ENCODE measurements at regions not wholly inside any gene's neighbourhood (a gene's known extent, or its start where the extent isn't known, plus 50 kb on each side); places are given as distances from the start of the nearest gene placed in this dataset.
A peak's percentile ranks its signal among the peaks of the same experiment; 100 is the strongest.

DNA sequence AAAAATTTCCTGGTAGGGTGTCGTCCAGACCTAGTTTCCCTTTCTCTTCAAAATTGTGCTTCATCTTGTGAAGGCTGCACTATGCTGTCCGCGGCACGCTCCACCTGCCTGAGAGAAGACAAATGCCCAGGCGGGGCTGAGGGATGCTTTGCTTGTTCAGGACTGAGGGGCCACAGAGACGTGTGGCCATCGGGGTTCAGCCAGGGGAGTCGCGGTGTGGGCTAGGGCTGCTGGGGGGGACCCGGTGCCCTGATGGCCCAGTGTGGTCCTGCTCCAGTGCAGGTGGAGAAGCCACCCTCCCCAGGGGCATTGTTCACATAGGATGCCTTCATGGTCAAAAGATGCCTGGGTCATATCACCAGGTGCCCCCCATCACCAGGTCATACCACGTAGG, 107.8 kb upstream of the SHH start:
- no peak overlapping the region for H3K9ac ChIP-seq (ENCODE audit: low read length)
- no peak overlapping the region for H3K18ac ChIP-seq (ENCODE audit: low read depth in 1 of 2, low read length in 2 of 2)
- H4K91ac ChIP-seq (ENCODE audit: low read length), result no peak overlapping the region
- no peak overlapping the region for H4K8ac ChIP-seq (ENCODE audit: low read length)
- no peak overlapping the region for H3K14ac ChIP-seq (ENCODE audit: low read length in 2 of 2)
- no peak overlapping the region for H3K27ac ChIP-seq (ENCODE audit: low read length, poor library complexity, severe bottlenecking)
- peaks cover 39% of the 10 kb centered on the region for H3K4me1 ChIP-seq (ENCODE audit: control insufficient read depth, insufficient read depth, low read depth, low read length)
- no peak overlapping the region for H2AFZ ChIP-seq (ENCODE audit: low read depth, low read length)
- no peak overlapping the region for H3K23ac ChIP-seq (ENCODE audit: low read length in 2 of 2)
- peaks cover 0 to 5% of the 10 kb centered on the region in 2 experiments for H3K27me3 ChIP-seq (ENCODE audit: control insufficient read depth in 1 of 2, insufficient read depth in 1 of 2, low read length in 2 of 2)
- no peak overlapping the region for H2BK15ac ChIP-seq (ENCODE audit: low read depth, poor library complexity, severe bottlenecking)
- no peaks in the 10 kb centered on the region for H3K9me3 ChIP-seq (ENCODE audit: control insufficient read depth, low read length)
- no peak for DNase-seq
- H2BK5ac ChIP-seq (ENCODE audit: low read depth, low read length, poor library complexity, severe bottlenecking), result no peak overlapping the region
- H2BK120ac ChIP-seq (ENCODE audit: low read depth, low read length), result no peak overlapping the region
- 91% methylated on average over 11 of the region's 11 CpGs for WGBS
- no peak overlapping the region for H3K4me3 ChIP-seq (ENCODE audit: insufficient read depth in 1 of 2, low read depth in 1 of 2, low read length in 2 of 2)
- H3K36me3 ChIP-seq (ENCODE audit: control insufficient read depth in 1 of 2, insufficient read depth in 2 of 2, low read depth in 1 of 2, low read length in 2 of 2), result no peaks in the 10 kb centered on the region
- H3K79me1 ChIP-seq (replicated peaks; ENCODE audit: low read length, poor library complexity, severe bottlenecking), result no peaks in the 10 kb centered on the region
- no peak overlapping the region for H2BK12ac ChIP-seq (ENCODE audit: low read length in 2 of 2)
- H2AK5ac ChIP-seq (ENCODE audit: low read length, severe bottlenecking), result peak overlapping the region; percentile 32
- H3K4me2 ChIP-seq (ENCODE audit: low read length, poor library complexity, severe bottlenecking), result no peak overlapping the region
- no peak overlapping the region for H3K4ac ChIP-seq (ENCODE audit: low read depth in 1 of 2, low read length in 2 of 2)

DNA sequence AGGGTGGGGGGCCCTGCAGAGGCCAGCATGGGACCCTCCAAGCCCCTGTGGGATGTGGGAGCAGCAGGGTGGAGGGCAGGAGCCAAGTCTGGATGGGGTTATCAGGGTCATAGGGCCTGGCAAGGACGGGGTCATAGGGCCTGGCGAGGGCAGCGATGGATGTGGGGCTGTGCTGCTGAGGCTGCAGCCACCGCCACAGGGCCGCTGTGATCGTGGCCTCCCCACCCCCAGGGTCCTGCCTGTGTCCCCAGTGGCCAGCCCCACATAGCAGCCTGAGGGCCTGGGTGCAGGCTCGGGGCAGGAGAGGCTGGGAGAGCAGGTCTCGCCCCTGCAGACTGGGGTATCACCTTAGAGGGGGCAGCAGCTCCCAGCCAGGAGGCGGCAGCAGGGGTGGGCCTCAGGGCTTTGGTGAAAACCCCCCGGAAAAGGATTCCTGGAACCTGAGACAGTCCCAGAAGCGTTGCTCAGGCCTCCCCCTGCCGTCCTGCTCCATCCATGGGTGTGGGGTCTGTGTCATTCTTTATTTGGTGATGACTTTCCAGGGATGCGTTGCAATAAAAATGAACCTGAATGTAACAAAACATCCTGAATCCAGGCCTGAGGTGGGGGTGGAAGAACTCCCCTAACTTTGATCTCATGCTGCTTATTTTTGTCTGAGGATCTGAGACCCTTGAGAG, 107.3 kb upstream of the SHH start:
- no peaks in the 10 kb centered on the region for H3K9me3 ChIP-seq (ENCODE audit: control insufficient read depth, low read length)
- no peak overlapping the region for H3K27ac ChIP-seq (ENCODE audit: low read length, poor library complexity, severe bottlenecking)
- peaks cover 39% of the 10 kb centered on the region for H3K4me1 ChIP-seq (ENCODE audit: control insufficient read depth, insufficient read depth, low read depth, low read length)
- no peak overlapping the region for H3K9ac ChIP-seq (ENCODE audit: low read length)
- H2AFZ ChIP-seq (ENCODE audit: low read depth, low read length), result no peak overlapping the region
- DNase-seq, result no peak
- peak overlapping the region; percentile 72 for H2AK5ac ChIP-seq (ENCODE audit: low read length, severe bottlenecking)
- no peaks in the 10 kb centered on the region for H3K36me3 ChIP-seq (ENCODE audit: control insufficient read depth in 1 of 2, insufficient read depth in 2 of 2, low read depth in 1 of 2, low read length in 2 of 2)
- H3K4me3 ChIP-seq (ENCODE audit: insufficient read depth in 1 of 2, low read depth in 1 of 2, low read length in 2 of 2), result no peak overlapping the region
- no peaks in the 10 kb centered on the region for H3K79me1 ChIP-seq (replicated peaks; ENCODE audit: low read length, poor library complexity, severe bottlenecking)
- H2BK5ac ChIP-seq (ENCODE audit: low read depth, low read length, poor library complexity, severe bottlenecking), result peak overlapping the region; percentile 67
- no peak overlapping the region for H3K23ac ChIP-seq (ENCODE audit: low read length in 2 of 2)
- H4K8ac ChIP-seq (ENCODE audit: low read length), result no peak overlapping the region
- peaks cover 0 to 5% of the 10 kb centered on the region in 2 experiments for H3K27me3 ChIP-seq (ENCODE audit: control insufficient read depth in 1 of 2, insufficient read depth in 1 of 2, low read length in 2 of 2)
- WGBS, result 78% methylated on average over 13 of the region's 13 CpGs
- no peak overlapping the region for H3K18ac ChIP-seq (ENCODE audit: low read depth in 1 of 2, low read length in 2 of 2)
- no peak overlapping the region for H3K4ac ChIP-seq (ENCODE audit: low read depth in 1 of 2, low read length in 2 of 2)
- H3K14ac ChIP-seq (ENCODE audit: low read length in 2 of 2), result no peak overlapping the region
- H2BK120ac ChIP-seq (ENCODE audit: low read depth, low read length), result no peak overlapping the region
- no peak overlapping the region for H3K4me2 ChIP-seq (ENCODE audit: low read length, poor library complexity, severe bottlenecking)
- H2BK12ac ChIP-seq (ENCODE audit: low read length in 2 of 2), result no peak overlapping the region
- no peak overlapping the region for H4K91ac ChIP-seq (ENCODE audit: low read length)
- no peak overlapping the region for H2BK15ac ChIP-seq (ENCODE audit: low read depth, poor library complexity, severe bottlenecking)

DNA sequence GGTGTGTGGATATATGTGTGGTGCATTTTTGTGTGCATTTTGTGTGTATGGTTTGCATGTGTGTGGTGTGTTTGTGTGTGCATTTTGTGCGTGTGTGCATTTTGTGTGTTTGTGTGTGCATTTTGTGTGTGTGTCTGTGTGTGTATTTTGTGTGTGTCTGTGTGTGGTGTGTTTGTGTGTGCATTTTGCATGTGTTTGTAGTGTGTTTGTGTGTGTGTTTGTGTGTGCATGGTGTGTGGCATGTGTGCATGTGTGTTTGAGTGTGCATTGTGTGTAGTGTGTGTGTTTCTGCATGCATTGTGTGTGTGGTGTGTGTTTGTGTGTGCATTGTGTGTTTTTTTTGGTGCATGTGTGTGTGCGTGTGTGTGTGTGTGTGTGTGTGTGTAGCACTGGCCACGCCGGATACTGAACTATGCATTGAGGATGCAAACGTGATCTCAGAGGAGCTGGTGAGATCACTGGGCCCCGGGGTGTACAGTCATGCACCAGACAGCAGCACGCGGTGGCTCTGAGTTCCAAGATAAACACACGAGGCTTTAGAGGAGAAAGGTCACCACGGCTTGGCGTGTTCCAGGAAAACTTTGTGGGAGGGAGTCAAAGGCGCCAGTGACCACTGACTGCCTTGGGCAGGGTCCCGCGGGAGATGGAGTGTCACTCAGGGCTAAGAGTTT, 106.6 kb upstream of the SHH start:
- WGBS, result 74% methylated on average over 14 of the region's 14 CpGs
- no peaks in the 10 kb centered on the region for H3K9me3 ChIP-seq (ENCODE audit: control insufficient read depth, low read length)
- H4K8ac ChIP-seq (ENCODE audit: low read length), result no peak overlapping the region
- H2AFZ ChIP-seq (ENCODE audit: low read depth, low read length), result no peak overlapping the region
- H3K27ac ChIP-seq (ENCODE audit: low read length, poor library complexity, severe bottlenecking), result no peak overlapping the region
- peaks cover 39% of the 10 kb centered on the region for H3K4me1 ChIP-seq (ENCODE audit: control insufficient read depth, insufficient read depth, low read depth, low read length)
- no peak overlapping the region for H4K91ac ChIP-seq (ENCODE audit: low read length)
- H3K79me1 ChIP-seq (replicated peaks; ENCODE audit: low read length, poor library complexity, severe bottlenecking), result no peaks in the 10 kb centered on the region
- no peak overlapping the region for H3K4me2 ChIP-seq (ENCODE audit: low read length, poor library complexity, severe bottlenecking)
- peak; percentile 73 for DNase-seq
- H3K18ac ChIP-seq (ENCODE audit: low read depth in 1 of 2, low read length in 2 of 2), result no peak overlapping the region
- H3K27me3 ChIP-seq (ENCODE audit: control insufficient read depth in 1 of 2, insufficient read depth in 1 of 2, low read length in 2 of 2), result peaks cover 0 to 5% of the 10 kb centered on the region in 2 experiments
- H3K4me3 ChIP-seq (ENCODE audit: insufficient read depth in 1 of 2, low read depth in 1 of 2, low read length in 2 of 2), result no peak overlapping the region
- no peaks in the 10 kb centered on the region for H3K36me3 ChIP-seq (ENCODE audit: control insufficient read depth in 1 of 2, insufficient read depth in 2 of 2, low read depth in 1 of 2, low read length in 2 of 2)
- no peak overlapping the region for H3K23ac ChIP-seq (ENCODE audit: low read length in 2 of 2)
- H3K9ac ChIP-seq (ENCODE audit: low read length), result no peak overlapping the region
- no peak overlapping the region for H2BK15ac ChIP-seq (ENCODE audit: low read depth, poor library complexity, severe bottlenecking)
- no peak overlapping the region for H2BK12ac ChIP-seq (ENCODE audit: low read length in 2 of 2)
- no peak overlapping the region for H3K14ac ChIP-seq (ENCODE audit: low read length in 2 of 2)
- H2BK5ac ChIP-seq (ENCODE audit: low read depth, low read length, poor library complexity, severe bottlenecking), result no peak overlapping the region
- H3K4ac ChIP-seq (ENCODE audit: low read depth in 1 of 2, low read length in 2 of 2), result no peak overlapping the region
- H2AK5ac ChIP-seq (ENCODE audit: low read length, severe bottlenecking), result peak overlapping the region; percentile 72
- no peak overlapping the region for H2BK120ac ChIP-seq (ENCODE audit: low read depth, low read length)

DNA sequence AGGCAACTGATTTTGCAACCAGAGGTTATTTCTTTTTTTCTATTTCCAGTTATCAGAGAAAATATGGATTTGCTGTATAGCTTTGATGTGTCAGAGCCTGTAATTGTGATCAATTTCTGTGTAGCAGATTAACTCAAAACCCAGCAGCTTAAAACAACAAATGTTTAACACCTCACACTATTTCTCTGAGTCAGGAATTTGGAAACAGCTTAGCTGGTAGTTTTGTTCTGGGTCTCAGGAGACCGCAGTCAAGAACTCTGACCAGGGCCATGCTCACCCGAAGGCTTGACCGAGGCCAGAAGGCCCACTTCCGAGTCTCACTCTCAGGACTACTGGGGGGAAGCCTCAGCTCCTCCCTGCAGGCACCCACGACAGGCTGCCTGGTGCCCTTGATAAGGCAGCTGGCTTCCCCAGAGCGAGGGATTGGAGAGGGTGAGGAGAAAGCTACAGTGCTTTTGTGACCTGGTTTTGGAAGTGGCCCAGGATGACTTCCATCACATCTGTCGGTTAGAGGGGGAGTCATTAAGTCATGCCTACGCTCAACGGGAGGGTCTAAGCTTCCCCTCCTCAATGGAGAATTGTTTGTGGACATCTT, 105.7 kb upstream of the SHH start:
- peak overlapping the region; percentile 2 for H2AK5ac ChIP-seq (ENCODE audit: low read length, severe bottlenecking)
- no peak overlapping the region for H2BK120ac ChIP-seq (ENCODE audit: low read depth, low read length)
- no peak overlapping the region for H3K4ac ChIP-seq (ENCODE audit: low read depth in 1 of 2, low read length in 2 of 2)
- H3K9ac ChIP-seq (ENCODE audit: low read length), result no peak overlapping the region
- H4K8ac ChIP-seq (ENCODE audit: low read length), result no peak overlapping the region
- peaks cover 0 to 5% of the 10 kb centered on the region in 2 experiments for H3K27me3 ChIP-seq (ENCODE audit: control insufficient read depth in 1 of 2, insufficient read depth in 1 of 2, low read length in 2 of 2)
- H3K18ac ChIP-seq (ENCODE audit: low read depth in 1 of 2, low read length in 2 of 2), result no peak overlapping the region
- no peaks in the 10 kb centered on the region for H3K9me3 ChIP-seq (ENCODE audit: control insufficient read depth, low read length)
- no peak overlapping the region for H3K14ac ChIP-seq (ENCODE audit: low read length in 2 of 2)
- 80% methylated on average over 9 of the region's 9 CpGs for WGBS
- H3K23ac ChIP-seq (ENCODE audit: low read length in 2 of 2), result no peak overlapping the region
- no peak overlapping the region for H2AFZ ChIP-seq (ENCODE audit: low read depth, low read length)
- DNase-seq, result peak; percentile 2
- no peak overlapping the region for H2BK5ac ChIP-seq (ENCODE audit: low read depth, low read length, poor library complexity, severe bottlenecking)
- no peak overlapping the region for H3K4me2 ChIP-seq (ENCODE audit: low read length, poor library complexity, severe bottlenecking)
- H3K79me1 ChIP-seq (replicated peaks; ENCODE audit: low read length, poor library complexity, severe bottlenecking), result no peaks in the 10 kb centered on the region
- no peak overlapping the region for H3K4me3 ChIP-seq (ENCODE audit: insufficient read depth in 1 of 2, low read depth in 1 of 2, low read length in 2 of 2)
- peaks cover 41% of the 10 kb centered on the region for H3K4me1 ChIP-seq (ENCODE audit: control insufficient read depth, insufficient read depth, low read depth, low read length)
- H4K91ac ChIP-seq (ENCODE audit: low read length), result no peak overlapping the region
- no peak overlapping the region for H2BK15ac ChIP-seq (ENCODE audit: low read depth, poor library complexity, severe bottlenecking)
- H3K27ac ChIP-seq (ENCODE audit: low read length, poor library complexity, severe bottlenecking), result peak overlapping the region; percentile 49
- H2BK12ac ChIP-seq (ENCODE audit: low read length in 2 of 2), result no peak overlapping the region
- no peaks in the 10 kb centered on the region for H3K36me3 ChIP-seq (ENCODE audit: control insufficient read depth in 1 of 2, insufficient read depth in 2 of 2, low read depth in 1 of 2, low read length in 2 of 2)

All from mesenchymal stem cell (in vitro differentiated cells and primary cell).